HG02642 (cell line): ENCODE measurements at regions not wholly inside any gene's neighbourhood (a gene's known extent, or its start where the extent isn't known, plus 50 kb on each side); places are given as distances from the start of the nearest gene placed in this dataset.

Experiments used
- ATAC-seq: cut with Tn5 transposase; IDR thresholded peaks from one replicate; pipeline ENCODE4 v1.9.1; 2021; ENCODE audit warnings: mild to moderate bottlenecking; ENCODE audit not compliant: unreplicated experiment, poor library complexity

GRCh38 chr14:101039031-101039754 lies 135.7 kb upstream of the RTL1 start:
- no peak for ATAC-seq

- no peak for ATAC-seq
These were observed 136.2 kb upstream of the RTL1 start for GRCh38 chr14:101039755-101040138.

- ATAC-seq, result no peak
These were observed 137.3 kb upstream of the RTL1 start for GRCh38 chr14:101040538-101041442.

GRCh38 chr14:101043891-101044290 lies 140.4 kb upstream of the RTL1 start:
- no peak for ATAC-seq

- ATAC-seq, result no peak
These were observed 141.2 kb upstream of the RTL1 start for GRCh38 chr14:101044741-101045140.

- no peak for ATAC-seq
These were observed 142.0 kb upstream of the RTL1 start for GRCh38 chr14:101045511-101045910.

- no peak for ATAC-seq
These were observed 142.5 kb upstream of the RTL1 start for GRCh38 chr14:101046071-101046470.

- ATAC-seq, result no peak
These were observed 143.8 kb upstream of the RTL1 start for GRCh38 chr14:101047326-101047725.

- ATAC-seq, result no peak
These were observed 145.2 kb upstream of the RTL1 start for GRCh38 chr14:101048766-101049165.

GRCh38 chr14:101049511-101049910 lies 146.0 kb upstream of the RTL1 start:
- ATAC-seq, result no peak

GRCh38 chr14:101049942-101050341 lies 146.4 kb upstream of the RTL1 start:
- no peak for ATAC-seq

GRCh38 chr14:101050901-101051490 lies 147.5 kb upstream of the RTL1 start:
- ATAC-seq, result no peak

GRCh38 chr14:101054671-101055070 lies 151.1 kb upstream of the RTL1 start:
- no peak for ATAC-seq

- ATAC-seq, result no peak
These were observed 151.7 kb upstream of the RTL1 start for GRCh38 chr14:101055106-101055662.

GRCh38 chr14:101055776-101056374 lies 152.4 kb upstream of the RTL1 start:
- ATAC-seq, result no peak

GRCh38 chr14:101056446-101056845 lies 152.9 kb upstream of the RTL1 start:
- no peak for ATAC-seq

- ATAC-seq, result no peak
These were observed 153.9 kb upstream of the RTL1 start for GRCh38 chr14:101057394-101057793.

- no peak for ATAC-seq
These were observed 155.0 kb upstream of the RTL1 start for GRCh38 chr14:101058571-101058970.

- ATAC-seq, result no peak
These were observed 156.7 kb upstream of the RTL1 start for GRCh38 chr14:101060171-101060601.

- ATAC-seq, result no peak
These were observed 158.0 kb upstream of the RTL1 start for GRCh38 chr14:101061411-101062064.
